ENCODE measurements at regions not wholly inside any gene's neighbourhood (a gene's known extent, or its start where the extent isn't known, plus 50 kb on each side); places are given as distances from the start of the nearest gene placed in this dataset.

DNA sequence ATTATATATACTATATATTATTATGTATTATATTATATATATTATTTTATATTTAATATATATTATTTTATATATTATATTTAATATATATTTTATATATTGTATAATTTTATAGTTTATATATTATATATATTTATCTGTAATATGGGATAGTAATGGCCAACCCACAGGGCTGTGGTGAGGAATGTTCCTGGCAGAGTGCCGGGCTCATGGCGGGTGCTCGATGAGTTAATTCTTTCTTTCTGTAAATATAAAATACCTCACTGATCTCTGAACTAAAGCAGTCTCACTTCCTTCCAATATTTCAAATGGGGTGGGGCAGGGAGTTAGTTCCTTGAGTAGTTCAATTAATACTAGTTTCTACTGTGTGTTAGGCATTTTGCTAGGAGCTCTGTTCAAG, 389.4 kb downstream of the TSN start:
- TF ChIP-seq, protein P1, sequence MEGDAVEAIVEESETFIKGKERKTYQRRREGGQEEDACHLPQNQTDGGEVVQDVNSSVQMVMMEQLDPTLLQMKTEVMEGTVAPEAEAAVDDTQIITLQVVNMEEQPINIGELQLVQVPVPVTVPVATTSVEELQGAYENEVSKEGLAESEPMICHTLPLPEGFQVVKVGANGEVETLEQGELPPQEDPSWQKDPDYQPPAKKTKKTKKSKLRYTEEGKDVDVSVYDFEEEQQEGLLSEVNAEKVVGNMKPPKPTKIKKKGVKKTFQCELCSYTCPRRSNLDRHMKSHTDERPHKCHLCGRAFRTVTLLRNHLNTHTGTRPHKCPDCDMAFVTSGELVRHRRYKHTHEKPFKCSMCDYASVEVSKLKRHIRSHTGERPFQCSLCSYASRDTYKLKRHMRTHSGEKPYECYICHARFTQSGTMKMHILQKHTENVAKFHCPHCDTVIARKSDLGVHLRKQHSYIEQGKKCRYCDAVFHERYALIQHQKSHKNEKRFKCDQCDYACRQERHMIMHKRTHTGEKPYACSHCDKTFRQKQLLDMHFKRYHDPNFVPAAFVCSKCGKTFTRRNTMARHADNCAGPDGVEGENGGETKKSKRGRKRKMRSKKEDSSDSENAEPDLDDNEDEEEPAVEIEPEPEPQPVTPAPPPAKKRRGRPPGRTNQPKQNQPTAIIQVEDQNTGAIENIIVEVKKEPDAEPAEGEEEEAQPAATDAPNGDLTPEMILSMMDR (IDR thresholded peaks at IDR 0.05): no peak
- H3K27me3 ChIP-seq: no peaks in the 10 kb centered on the region
- H3K4me3 ChIP-seq: no peak overlapping the region
- DNase-seq: no peak
- no peak overlapping the region for H3K27ac ChIP-seq
- no peaks in the 10 kb centered on the region for H3K4me1 ChIP-seq
- no peaks in the 10 kb centered on the region for H3K9me3 ChIP-seq
- intact Hi-C loops (cut with DNase I; ENCODE audit: low total_unique reads): no loop called here
- no peaks in the 10 kb centered on the region for H3K36me3 ChIP-seq

DNA sequence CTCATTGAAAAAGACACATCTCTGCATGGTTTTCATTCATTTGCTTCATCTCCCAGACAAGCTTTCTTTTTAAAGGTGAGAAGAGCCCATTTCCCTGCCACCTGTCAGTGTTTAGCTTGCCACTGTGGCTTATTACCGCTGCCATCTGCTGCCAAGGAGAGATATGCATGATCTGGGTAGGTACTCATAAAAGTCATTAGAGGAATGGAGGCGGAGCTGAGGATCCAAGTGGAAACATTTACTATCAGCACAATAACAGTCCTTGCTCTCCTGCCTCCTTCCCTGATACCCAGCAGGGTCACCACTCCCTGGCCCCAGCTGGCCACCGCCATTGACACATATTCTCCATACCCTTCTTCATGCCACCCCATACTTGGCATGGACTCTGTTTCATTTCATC, 390.4 kb downstream of the TSN start:
- H3K9me3 ChIP-seq: no peaks in the 10 kb centered on the region
- no peak overlapping the region for H3K27ac ChIP-seq
- TF ChIP-seq, protein P1 (IDR thresholded peaks at IDR 0.05): no peak
- H3K4me3 ChIP-seq: no peak overlapping the region
- intact Hi-C loops (cut with DNase I; ENCODE audit: low total_unique reads): no loop called here
- DNase-seq: no peak
- H3K27me3 ChIP-seq: no peaks in the 10 kb centered on the region
- no peaks in the 10 kb centered on the region for H3K4me1 ChIP-seq
- no peaks in the 10 kb centered on the region for H3K36me3 ChIP-seq

DNA sequence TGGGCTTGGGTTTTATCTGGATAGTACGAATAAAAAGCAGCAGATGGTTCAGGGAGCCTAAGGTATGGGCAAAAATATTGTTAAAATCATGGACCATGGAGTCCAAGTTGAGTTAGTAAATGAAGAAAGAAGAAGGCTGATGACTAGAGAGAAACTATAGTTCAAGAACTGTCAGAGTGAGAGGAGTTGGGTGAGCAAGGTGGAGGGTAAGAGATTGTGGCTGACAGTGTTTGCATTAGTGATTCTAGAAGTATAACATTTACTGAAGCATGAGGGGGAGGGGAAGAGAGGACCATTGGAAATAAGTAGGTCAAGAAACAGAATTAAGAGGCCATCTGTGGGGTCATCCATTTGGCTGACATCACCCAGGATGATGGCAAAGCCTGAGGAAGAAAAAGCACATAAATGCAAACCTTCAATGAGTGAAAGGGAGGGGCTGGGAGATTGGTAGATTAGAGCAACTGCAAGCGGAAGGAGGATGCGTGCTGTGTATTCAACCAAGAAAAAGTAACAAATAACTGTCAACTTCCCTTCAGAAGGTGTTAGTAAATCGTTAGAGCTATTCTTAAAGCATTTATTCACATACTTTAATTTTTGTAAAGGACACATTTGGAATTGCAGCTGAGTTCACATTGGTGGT, 392.8 kb downstream of the TSN start:
- intact Hi-C loops (cut with DNase I; ENCODE audit: low total_unique reads): no loop called here
- no peak overlapping the region for H3K4me3 ChIP-seq
- H3K9me3 ChIP-seq: no peaks in the 10 kb centered on the region
- TF ChIP-seq, protein P1 (IDR thresholded peaks at IDR 0.05): no peak
- no peak overlapping the region for H3K27ac ChIP-seq
- no peaks in the 10 kb centered on the region for H3K27me3 ChIP-seq
- H3K36me3 ChIP-seq: no peaks in the 10 kb centered on the region
- no peak for DNase-seq
- H3K4me1 ChIP-seq: no peaks in the 10 kb centered on the region

DNA sequence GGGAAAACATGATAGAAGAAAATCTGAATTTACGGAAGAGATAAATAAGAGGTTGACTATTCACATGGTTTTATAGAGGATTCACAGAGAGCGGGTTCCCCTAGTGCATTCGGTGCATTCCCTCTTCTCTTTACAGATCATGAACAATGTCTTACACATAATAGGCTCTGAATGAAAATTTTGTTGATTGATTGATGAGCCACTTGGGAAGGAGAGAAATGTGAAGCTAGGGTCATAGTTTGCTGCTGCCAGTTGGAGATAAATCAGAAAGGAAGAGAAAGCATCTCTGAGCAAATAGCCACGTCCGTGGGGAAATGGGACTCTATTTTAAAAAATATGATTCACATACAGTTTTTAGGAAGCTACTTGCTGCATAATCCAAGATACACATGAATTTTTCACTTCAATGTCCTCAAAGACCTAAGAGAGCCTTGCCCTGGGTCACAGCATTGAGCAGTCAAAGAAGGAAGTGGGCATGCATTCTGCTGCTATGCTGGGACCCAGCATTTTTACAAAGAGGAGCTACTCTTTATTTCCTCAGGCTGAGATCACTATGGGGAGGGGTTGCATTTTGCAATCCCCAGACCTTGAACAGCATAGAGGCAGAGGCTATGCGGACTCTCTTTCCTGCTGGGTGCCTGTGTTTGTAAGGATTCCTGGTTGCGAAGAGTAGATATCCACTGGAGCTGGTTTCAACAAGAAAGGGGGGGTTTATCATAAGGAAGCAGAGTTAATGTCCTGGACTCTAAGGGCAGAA, 395.3 kb downstream of the TSN start:
- Histone ChIP-seq H3K36me3 (no peaks in the 10 kb centered on the region), H3K9me3 (no peaks in the 10 kb centered on the region), H3K4me1 (no peaks in the 10 kb centered on the region), H3K4me3 (no peak overlapping the region), H3K27ac (no peak overlapping the region), H3K27me3 (no peaks in the 10 kb centered on the region)
- no peak for DNase-seq
- intact Hi-C loops (cut with DNase I; ENCODE audit: low total_unique reads): no loop called here
- TF ChIP-seq, protein P1 (IDR thresholded peaks at IDR 0.05): no peak

DNA sequence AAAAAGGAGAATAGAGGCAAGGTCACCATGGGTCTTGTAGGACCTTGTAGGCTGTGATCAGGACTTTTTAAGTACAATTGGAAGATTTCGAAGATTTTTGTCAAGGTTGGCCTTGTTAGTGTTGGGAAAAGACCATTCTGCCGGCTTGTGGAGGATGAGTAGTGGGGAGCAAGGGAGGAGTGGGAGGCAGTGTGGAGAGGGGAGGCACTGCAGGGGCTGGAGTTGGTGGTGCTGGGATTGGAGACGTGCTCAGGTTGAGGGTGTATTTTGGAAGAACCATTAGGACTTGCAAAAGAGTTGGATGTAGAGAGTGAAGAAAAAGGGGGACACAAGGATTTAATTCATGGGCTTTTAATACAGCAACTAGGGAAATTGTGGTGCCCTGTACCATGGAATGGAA, 397.1 kb downstream of the TSN start:
- Histone ChIP-seq H3K36me3 (no peaks in the 10 kb centered on the region), H3K27ac (no peak overlapping the region), H3K4me1 (no peaks in the 10 kb centered on the region), H3K9me3 (no peaks in the 10 kb centered on the region), H3K4me3 (no peak overlapping the region), H3K27me3 (no peaks in the 10 kb centered on the region)
- DNase-seq: no peak
- intact Hi-C loops (cut with DNase I; ENCODE audit: low total_unique reads): no loop called here
- TF ChIP-seq, protein P1 (IDR thresholded peaks at IDR 0.05): no peak
